Activated T-cell treated with anti-CD3 and anti-CD28 coated beads, Interleukin-2, amount 50 U/mL, for 72 hours (primary cell): ENCODE measurements at regions not wholly inside any gene's neighbourhood (a gene's known extent, or its start where the extent isn't known, plus 50 kb on each side); places are given as distances from the start of the nearest gene placed in this dataset.
"Not testable (repeated sequence)": the region's sequence is repeated elsewhere in the genome, so short reads cannot be mapped to it uniquely, and the experiment has no call there.

Source experiments
- ATAC-seq, 2 donors: fragments of 150-1000 bp; cut with Tn5 transposase; replicated peaks in 1 of 2; 2 replicates each; pipeline ENCODE4 v1.10.0; 2021; ENCODE audit warnings: moderate library complexity in 2 of 2, mild to moderate bottlenecking in 1 of 2
- DNase-seq, 2 donors: peaks; one replicate each; pipeline ENCODE4 v3.0.0; 2021 to 2022; ENCODE audit warnings: mixed read lengths in 1 of 2
- H3K27ac Mint-ChIP-seq: one replicate; pipeline ENCODE4 v1.8.0; 2022; ENCODE audit warnings: mild to moderate bottlenecking, moderate library complexity, mixed read lengths
- H3K27me3 Mint-ChIP-seq: one replicate; pipeline ENCODE4 v1.8.0; 2022; ENCODE audit warnings: low read depth, mixed read lengths
- H3K36me3 Mint-ChIP-seq, 2 donors: one replicate each; pipeline ENCODE4 v1.8.0; 2022; ENCODE audit warnings: mixed read lengths in 2 of 2, mild to moderate bottlenecking in 1 of 2; ENCODE audit not compliant: insufficient read depth in 2 of 2
- H3K4me1 Mint-ChIP-seq: one replicate; pipeline ENCODE4 v1.8.0; 2022; ENCODE audit warnings: low read depth, mixed read lengths
- H3K4me3 Mint-ChIP-seq, 2 donors: one replicate each; pipeline ENCODE4 v1.8.0; 2022; ENCODE audit warnings: mild to moderate bottlenecking in 2 of 2, mixed read lengths in 2 of 2, moderate library complexity in 2 of 2
- H3K9me3 Mint-ChIP-seq, 2 donors: one replicate each; pipeline ENCODE4 v1.8.0; 2022; ENCODE audit warnings: mixed read lengths in 2 of 2

DNA sequence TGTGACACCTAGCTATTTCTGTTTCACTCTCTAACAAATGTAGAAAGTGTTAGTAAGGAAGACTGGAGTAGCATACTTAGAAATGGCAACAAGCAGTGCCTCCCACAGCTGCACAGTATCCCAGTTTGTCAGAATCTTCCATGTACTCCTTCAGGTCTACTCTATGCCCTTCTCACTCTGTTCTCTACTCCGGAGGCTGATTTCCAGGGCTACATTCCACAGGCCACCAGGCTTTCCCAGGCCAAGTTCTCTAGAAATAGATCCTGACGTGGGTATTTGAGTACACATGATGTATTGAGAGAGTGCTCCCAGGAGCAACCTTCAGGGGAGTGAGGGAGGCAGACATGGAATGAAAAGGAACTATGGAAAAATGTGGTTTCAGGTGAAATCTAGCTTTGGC lies 177.3 kb upstream of the GK2 start:
- Mint-ChIP-seq H3K9me3 (no peaks in the 10 kb centered on the region), H3K27ac (no peak overlapping the region), H3K4me3 (no peak overlapping the region), H3K27me3 (no peaks in the 10 kb centered on the region), H3K36me3 (no peaks in the 10 kb centered on the region), H3K4me1 (no peaks in the 10 kb centered on the region)
- ATAC-seq (no peak), DNase-seq (no peak)

- H3K4me1 Mint-ChIP-seq = no peaks in the 10 kb centered on the region
- H3K27ac Mint-ChIP-seq = no peak overlapping the region
- DNase-seq = no peak
- H3K9me3 Mint-ChIP-seq = no peaks in the 10 kb centered on the region
- no peak for ATAC-seq
- no peaks in the 10 kb centered on the region for H3K36me3 Mint-ChIP-seq
- H3K4me3 Mint-ChIP-seq = no peak overlapping the region
- no peaks in the 10 kb centered on the region for H3K27me3 Mint-ChIP-seq
Measured at GRCh38 chr4:79584902-79585301, 176.9 kb upstream of the GK2 start.

DNA sequence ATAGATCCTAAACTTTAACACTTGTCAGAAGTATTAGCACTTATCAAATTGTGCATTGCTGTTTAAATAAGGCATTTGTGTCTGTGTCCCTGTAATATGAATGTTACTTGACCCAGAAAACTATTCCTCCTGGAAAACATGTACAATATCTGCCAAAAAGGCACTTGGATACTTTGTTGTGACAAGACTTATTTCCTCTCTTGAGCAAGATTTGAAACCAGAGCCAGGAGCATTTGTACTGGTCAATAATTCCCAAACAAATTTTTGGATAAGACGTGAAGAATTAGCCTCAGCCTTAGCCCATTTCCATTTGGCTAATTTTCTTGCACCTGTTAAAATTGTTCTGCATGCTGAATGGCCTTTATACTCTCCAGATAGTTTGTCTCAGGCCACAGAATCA lies 176.3 kb upstream of the GK2 start:
- H3K27ac Mint-ChIP-seq = no peak overlapping the region
- no peaks in the 10 kb centered on the region for H3K27me3 Mint-ChIP-seq
- H3K4me1 Mint-ChIP-seq = no peaks in the 10 kb centered on the region
- no peak overlapping the region for H3K4me3 Mint-ChIP-seq
- ATAC-seq (no peak), DNase-seq (no peak)
- no peaks in the 10 kb centered on the region for H3K9me3 Mint-ChIP-seq
- no peaks in the 10 kb centered on the region for H3K36me3 Mint-ChIP-seq

- no peak for ATAC-seq
- no peaks in the 10 kb centered on the region for H3K36me3 Mint-ChIP-seq
Measured at GRCh38 chr4:79578606-79579005, 170.6 kb upstream of the GK2 start.

DNA sequence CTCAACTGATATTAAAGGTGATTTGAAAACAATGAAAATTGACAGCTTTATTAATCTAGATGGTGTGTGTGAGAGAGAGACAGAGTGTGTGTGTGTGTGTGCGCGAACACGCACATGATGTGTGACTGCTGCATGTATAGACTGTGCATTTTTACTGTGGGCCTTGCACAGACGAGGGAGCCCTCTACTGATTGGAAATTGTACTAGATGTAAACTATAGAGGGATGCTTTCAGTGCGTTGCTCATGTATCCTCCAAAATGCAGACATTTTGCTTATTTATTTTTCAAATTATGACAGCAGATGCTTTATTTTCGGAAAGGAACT lies 168.4 kb upstream of the GK2 start:
- H3K27me3 Mint-ChIP-seq = no peaks in the 10 kb centered on the region
- no peaks in the 10 kb centered on the region for H3K4me1 Mint-ChIP-seq
- no peaks in the 10 kb centered on the region for H3K9me3 Mint-ChIP-seq
- DNase-seq (no peak), ATAC-seq (peak; percentile 57 to 62)
- H3K36me3 Mint-ChIP-seq = no peaks in the 10 kb centered on the region
- H3K27ac Mint-ChIP-seq = no peak overlapping the region
- no peak overlapping the region for H3K4me3 Mint-ChIP-seq

More at GRCh38 chr4:79578606-79579005, 170.6 kb upstream of the GK2 start:
- no peak overlapping the region for H3K27ac Mint-ChIP-seq
- DNase-seq = no peak
- H3K4me1 Mint-ChIP-seq = no peaks in the 10 kb centered on the region
- H3K27me3 Mint-ChIP-seq = no peaks in the 10 kb centered on the region
- no peaks in the 10 kb centered on the region for H3K9me3 Mint-ChIP-seq
- no peak overlapping the region for H3K4me3 Mint-ChIP-seq

DNA sequence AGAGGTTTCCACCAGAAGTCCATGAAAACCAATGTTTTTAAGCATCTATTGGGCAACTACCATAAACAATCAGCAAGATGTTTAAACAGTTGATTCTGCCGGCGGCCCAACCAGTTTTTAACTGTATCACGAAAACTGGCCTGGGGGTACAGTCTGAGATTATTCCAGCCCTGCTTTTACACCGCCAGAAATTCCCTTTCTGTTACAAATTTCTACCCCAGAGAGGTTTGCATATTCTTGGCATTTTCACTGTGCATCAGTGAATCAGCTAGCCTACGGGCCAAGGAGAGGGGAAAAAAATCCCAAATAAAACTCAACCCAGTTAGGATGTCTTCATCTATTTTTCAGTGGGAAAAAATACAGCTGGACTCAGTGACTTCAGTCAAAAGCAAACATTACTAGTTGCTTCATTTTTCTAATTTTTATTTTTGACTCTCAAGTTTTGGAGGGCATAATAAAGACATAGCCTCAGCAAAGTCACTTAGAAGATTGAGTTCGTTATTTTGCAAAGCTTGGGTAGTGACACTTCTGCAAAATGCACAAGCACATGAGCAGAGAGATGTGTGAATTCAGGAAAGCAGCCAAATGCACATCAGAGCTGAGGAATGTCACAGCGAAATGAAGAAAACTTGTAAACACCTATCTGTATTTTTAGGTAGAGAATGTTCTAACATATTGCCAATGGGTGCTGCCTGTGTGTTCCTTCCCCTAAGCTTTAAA lies 167.8 kb upstream of the GK2 start:
- ATAC-seq (no peak), DNase-seq (no peak)
- H3K27ac Mint-ChIP-seq = no peak overlapping the region
- no peaks in the 10 kb centered on the region for H3K4me1 Mint-ChIP-seq
- H3K9me3 Mint-ChIP-seq = no peaks in the 10 kb centered on the region
- H3K36me3 Mint-ChIP-seq = no peaks in the 10 kb centered on the region
- no peaks in the 10 kb centered on the region for H3K27me3 Mint-ChIP-seq
- H3K4me3 Mint-ChIP-seq = no peak overlapping the region

DNA sequence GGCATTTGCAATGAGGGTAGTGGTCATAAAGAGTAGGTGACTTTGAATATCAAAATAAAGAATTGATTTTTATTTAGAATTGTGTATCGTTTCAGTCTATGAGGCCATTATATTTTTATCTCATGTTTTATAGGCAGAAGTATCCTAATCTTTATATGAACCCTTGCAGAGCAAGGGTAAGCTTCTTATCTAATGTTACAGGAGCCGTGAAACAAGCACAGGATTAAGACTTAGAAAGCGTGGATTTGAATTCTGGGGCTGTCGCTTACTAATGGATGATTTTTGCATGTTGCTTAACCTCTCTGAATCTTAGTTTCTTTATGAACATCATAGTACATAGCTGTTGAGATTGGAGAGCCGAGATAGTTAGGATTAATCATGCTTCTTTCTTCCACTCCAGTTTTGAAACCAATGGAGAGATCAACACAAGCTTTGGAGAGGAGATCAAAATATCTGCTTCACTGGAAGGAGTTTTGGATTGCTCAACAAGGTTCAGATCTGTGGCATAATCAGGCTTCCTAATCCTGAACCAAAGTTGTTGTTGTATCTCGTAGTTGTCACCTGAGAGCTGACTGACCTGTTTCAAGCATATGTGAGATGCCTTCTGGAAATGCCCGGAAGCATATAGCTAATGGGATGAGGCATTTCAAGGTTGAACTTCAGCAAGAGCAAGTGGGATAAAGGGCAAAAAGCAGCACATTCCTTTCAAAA lies 166.9 kb upstream of the GK2 start:
- H3K9me3 Mint-ChIP-seq = no peaks in the 10 kb centered on the region
- ATAC-seq (no peak), DNase-seq (no peak)
- no peaks in the 10 kb centered on the region for H3K36me3 Mint-ChIP-seq
- H3K4me1 Mint-ChIP-seq = no peaks in the 10 kb centered on the region
- no peaks in the 10 kb centered on the region for H3K27me3 Mint-ChIP-seq
- H3K27ac Mint-ChIP-seq = no peak overlapping the region
- H3K4me3 Mint-ChIP-seq = no peak overlapping the region

- H3K27ac Mint-ChIP-seq = no peak overlapping the region
- no peak overlapping the region for H3K4me3 Mint-ChIP-seq
- no peaks in the 10 kb centered on the region for H3K27me3 Mint-ChIP-seq
- no peak for DNase-seq
- no peaks in the 10 kb centered on the region for H3K36me3 Mint-ChIP-seq
- H3K9me3 Mint-ChIP-seq = no peaks in the 10 kb centered on the region
- no peaks in the 10 kb centered on the region for H3K4me1 Mint-ChIP-seq
- no peak for ATAC-seq
Measured at GRCh38 chr4:79563219-79563618, 155.2 kb upstream of the GK2 start.

DNA sequence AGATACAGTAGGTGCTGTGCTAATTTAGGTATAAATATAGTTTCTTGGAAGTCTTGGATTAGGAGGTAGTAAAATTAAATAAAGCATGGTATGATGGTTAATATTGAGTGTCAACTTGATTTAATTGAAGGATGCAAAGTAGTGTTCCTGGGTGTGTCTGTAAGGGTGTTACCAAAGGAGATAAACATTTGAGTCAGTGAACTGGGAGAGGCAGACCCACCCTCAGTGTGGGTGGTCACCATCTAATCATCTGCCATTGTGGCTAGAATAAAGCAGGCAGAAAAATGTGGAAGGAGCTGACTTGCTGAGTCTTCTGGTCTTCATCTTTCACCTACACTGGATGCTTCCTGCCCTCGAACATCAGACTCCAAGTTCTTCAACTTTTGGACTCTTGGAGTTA lies 153.7 kb upstream of the GK2 start:
- H3K27me3 Mint-ChIP-seq = no peaks in the 10 kb centered on the region
- DNase-seq (no peak), ATAC-seq (no peak)
- H3K9me3 Mint-ChIP-seq = no peaks in the 10 kb centered on the region
- H3K27ac Mint-ChIP-seq = no peak overlapping the region
- H3K4me3 Mint-ChIP-seq = no peak overlapping the region
- no peaks in the 10 kb centered on the region for H3K4me1 Mint-ChIP-seq
- H3K36me3 Mint-ChIP-seq = no peaks in the 10 kb centered on the region

DNA sequence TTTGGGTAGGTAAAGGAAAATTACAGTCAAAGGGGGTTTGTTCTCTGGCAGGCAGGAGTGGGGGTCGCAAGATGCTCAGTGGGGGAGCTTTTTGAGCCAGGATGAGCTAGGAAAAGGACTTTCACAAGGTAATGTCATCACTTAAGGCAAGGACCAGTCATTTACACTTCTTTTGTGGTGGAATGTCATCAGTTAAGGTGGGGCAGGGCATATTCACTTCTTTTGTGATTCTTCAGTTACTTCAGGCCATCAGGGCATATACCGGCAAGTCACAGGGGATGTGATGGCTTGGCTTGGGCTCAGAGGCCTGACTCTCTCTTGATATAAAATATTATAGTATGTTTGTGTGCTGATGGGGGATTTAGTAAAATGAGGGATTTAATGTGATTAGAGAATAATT lies 151.4 kb upstream of the GK2 start:
- H3K4me1 Mint-ChIP-seq, DNase-seq, H3K9me3 Mint-ChIP-seq, H3K27me3 Mint-ChIP-seq, H3K27ac Mint-ChIP-seq, H3K4me3 Mint-ChIP-seq, ATAC-seq, H3K36me3 Mint-ChIP-seq: not testable (repeated sequence)

DNA sequence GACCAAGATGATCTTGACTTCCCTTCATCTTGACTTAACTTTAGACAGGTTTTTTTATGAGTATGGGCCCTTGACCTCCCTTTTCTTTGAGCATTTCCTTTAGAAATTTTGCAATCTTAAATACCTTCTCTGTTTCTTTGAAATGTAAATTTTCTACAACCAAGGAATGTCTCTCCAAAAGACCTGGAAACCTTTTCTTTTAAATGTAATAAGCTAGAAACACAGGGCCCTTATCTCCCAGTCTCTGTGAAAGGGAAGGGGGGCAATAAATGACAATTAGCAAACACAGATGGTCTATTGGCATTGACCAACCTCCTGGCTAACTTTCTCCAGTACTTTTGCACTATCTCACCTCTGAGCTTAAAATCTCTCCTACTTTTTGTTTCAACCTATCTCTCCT lies 144.3 kb upstream of the GK2 start:
- Mint-ChIP-seq H3K27me3 (no peaks in the 10 kb centered on the region), H3K4me3 (no peak overlapping the region), H3K36me3 (no peaks in the 10 kb centered on the region), H3K9me3 (no peaks in the 10 kb centered on the region), H3K4me1 (no peaks in the 10 kb centered on the region), H3K27ac (no peak overlapping the region)
- ATAC-seq (no peak), DNase-seq (no peak)

DNA sequence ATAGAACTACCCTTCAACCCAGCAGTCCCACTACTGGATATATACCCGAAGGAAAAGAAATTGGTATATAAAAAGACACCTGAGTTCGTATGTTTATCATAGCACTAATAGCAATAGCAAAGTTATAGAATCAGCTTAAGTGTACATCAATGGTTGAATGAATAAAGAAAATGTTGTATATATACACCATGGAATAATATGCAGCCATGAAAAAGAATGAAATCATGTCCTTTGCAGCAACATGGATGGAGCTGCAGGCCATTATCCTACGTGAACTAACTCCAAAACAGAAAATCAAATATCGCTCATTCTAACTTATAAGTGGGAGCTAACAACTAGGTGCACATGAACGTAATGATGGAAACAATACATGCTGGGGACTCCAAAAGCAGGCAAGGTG lies 143.5 kb upstream of the GK2 start:
- Mint-ChIP-seq H3K9me3 (no peaks in the 10 kb centered on the region), H3K27ac (no peak overlapping the region), H3K27me3 (no peaks in the 10 kb centered on the region), H3K36me3 (no peaks in the 10 kb centered on the region), H3K4me1 (no peaks in the 10 kb centered on the region), H3K4me3 (no peak overlapping the region)
- DNase-seq = no peak
- no peak for ATAC-seq

DNA sequence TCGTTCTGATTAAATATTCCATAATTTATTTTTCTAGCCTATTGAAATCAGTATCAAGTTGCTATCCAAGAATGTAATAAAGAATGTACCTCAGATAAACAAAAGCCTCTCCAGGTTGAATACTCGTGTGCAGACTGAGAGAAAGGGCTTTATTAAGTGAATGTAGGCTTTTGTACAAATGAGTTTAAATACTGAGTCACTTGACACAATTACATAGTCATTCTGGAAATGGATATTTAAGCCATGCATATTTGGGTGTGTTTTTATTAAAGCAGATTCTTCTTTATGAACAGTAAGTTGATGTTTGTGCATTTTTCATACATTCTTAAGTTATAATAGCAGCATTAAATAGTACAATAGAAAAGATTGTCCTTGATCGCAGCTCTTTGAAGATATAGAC lies 139.8 kb upstream of the GK2 start:
- no peak for DNase-seq
- no peak for ATAC-seq
- H3K27ac Mint-ChIP-seq = no peak overlapping the region
- no peaks in the 10 kb centered on the region for H3K4me1 Mint-ChIP-seq
- H3K4me3 Mint-ChIP-seq = no peak overlapping the region
- no peaks in the 10 kb centered on the region for H3K36me3 Mint-ChIP-seq
- peaks cover 9% of the 10 kb centered on the region for H3K27me3 Mint-ChIP-seq
- H3K9me3 Mint-ChIP-seq = no peaks in the 10 kb centered on the region

- DNase-seq, H3K4me3 Mint-ChIP-seq: not testable (repeated sequence)
Measured at GRCh38 chr4:79545292-79545691, 137.3 kb upstream of the GK2 start.

More at GRCh38 chr4:79545292-79545691, 137.3 kb upstream of the GK2 start:
- not testable (repeated sequence) for ATAC-seq, H3K4me1 Mint-ChIP-seq, H3K36me3 Mint-ChIP-seq, H3K27me3 Mint-ChIP-seq, H3K9me3 Mint-ChIP-seq, H3K27ac Mint-ChIP-seq
